Mesothelial cell of epicardium (in vitro differentiated cells): ENCODE measurements at regions not wholly inside any gene's neighbourhood (a gene's known extent, or its start where the extent isn't known, plus 50 kb on each side); places are given as distances from the start of the nearest gene placed in this dataset.

ENCODE experiments used
- DNase-seq, 2 experiments: peaks; one replicate each; pipeline ENCODE4 v3.0.0; 2021; ENCODE audit warnings: low spot score in 2 of 2; ENCODE audit not compliant: unreplicated experiment in 2 of 2
- H3K27ac Mint-ChIP-seq: 2 replicates; pipeline ENCODE4 v1.8.0; 2021; ENCODE audit warnings: mixed read lengths
- H3K27me3 Mint-ChIP-seq: 2 replicates; pipeline ENCODE4 v1.8.0; 2021; ENCODE audit warnings: low read depth, mixed read lengths
- H3K36me3 Mint-ChIP-seq: 2 replicates; pipeline ENCODE4 v1.8.0; 2021; ENCODE audit warnings: mixed read lengths
- H3K4me1 Mint-ChIP-seq: 2 replicates; pipeline ENCODE4 v1.8.0; 2021; ENCODE audit warnings: mixed read lengths
- H3K4me3 Mint-ChIP-seq: 2 replicates; pipeline ENCODE4 v1.8.0; 2021; ENCODE audit warnings: mild to moderate bottlenecking, moderate library complexity, mixed read lengths
- H3K9me3 Mint-ChIP-seq: 2 replicates; pipeline ENCODE4 v1.8.0; 2021; ENCODE audit warnings: mixed read lengths
- CTCF ChIP-seq: fragments of 200-600 bp; sonication (generic); IDR thresholded peaks from one replicate; pipeline ENCODE4 v1.5.0; 2021; ENCODE audit warnings: antibody characterized with exemption; ENCODE audit not compliant: unreplicated experiment

GRCh38 chr10:129151281-129151680 is 315.8 kb upstream of the MGMT start:
- H3K27ac Mint-ChIP-seq: no peak overlapping the region
- no peaks in the 10 kb centered on the region for H3K36me3 Mint-ChIP-seq
- DNase-seq: no peak
- H3K4me3 Mint-ChIP-seq: no peak overlapping the region
- no peaks in the 10 kb centered on the region for H3K4me1 Mint-ChIP-seq
- peaks cover 17% of the 10 kb centered on the region for H3K9me3 Mint-ChIP-seq
- H3K27me3 Mint-ChIP-seq: no peaks in the 10 kb centered on the region
- no peak for TF ChIP-seq CTCF

GRCh38 chr10:129156406-129156805 is 310.6 kb upstream of the MGMT start:
- Mint-ChIP-seq H3K27ac (no peak overlapping the region), H3K4me3 (no peak overlapping the region), H3K27me3 (no peaks in the 10 kb centered on the region), H3K4me1 (no peaks in the 10 kb centered on the region), H3K36me3 (peaks cover 3% of the 10 kb centered on the region), H3K9me3 (peaks cover 35% of the 10 kb centered on the region)
- DNase-seq: no peak
- TF ChIP-seq CTCF: no peak

- Mint-ChIP-seq H3K4me1 (no peaks in the 10 kb centered on the region), H3K4me3 (no peak overlapping the region), H3K27ac (no peak overlapping the region), H3K9me3 (peaks cover 40% of the 10 kb centered on the region), H3K36me3 (peaks cover 3% of the 10 kb centered on the region), H3K27me3 (no peaks in the 10 kb centered on the region)
- no peak for DNase-seq
- TF ChIP-seq CTCF: no peak
These were observed 309.9 kb upstream of the MGMT start for GRCh38 chr10:129157185-129157584.

- no peak for TF ChIP-seq CTCF
- H3K4me3 Mint-ChIP-seq: no peak overlapping the region
- no peak for DNase-seq
- peaks cover 1% of the 10 kb centered on the region for H3K27me3 Mint-ChIP-seq
- peaks cover 27% of the 10 kb centered on the region for H3K9me3 Mint-ChIP-seq
- no peak overlapping the region for H3K27ac Mint-ChIP-seq
- peaks cover 9% of the 10 kb centered on the region for H3K4me1 Mint-ChIP-seq
- H3K36me3 Mint-ChIP-seq: peaks cover 3% of the 10 kb centered on the region
These were observed 305.9 kb upstream of the MGMT start for GRCh38 chr10:129161150-129161549.

- H3K4me1 Mint-ChIP-seq: peaks cover 9% of the 10 kb centered on the region
- no peak for DNase-seq
- H3K4me3 Mint-ChIP-seq: no peak overlapping the region
- no peak overlapping the region for H3K27ac Mint-ChIP-seq
- no peak for TF ChIP-seq CTCF
- peaks cover 3% of the 10 kb centered on the region for H3K36me3 Mint-ChIP-seq
- peaks cover 23% of the 10 kb centered on the region for H3K9me3 Mint-ChIP-seq
- H3K27me3 Mint-ChIP-seq: peaks cover 1% of the 10 kb centered on the region
These were observed 303.5 kb upstream of the MGMT start for GRCh38 chr10:129163531-129163930.

- TF ChIP-seq CTCF: no peak
- Mint-ChIP-seq H3K27me3 (peaks cover 1% of the 10 kb centered on the region), H3K36me3 (peaks cover 3% of the 10 kb centered on the region), H3K27ac (no peak overlapping the region), H3K9me3 (peaks cover 14% of the 10 kb centered on the region), H3K4me1 (peaks cover 9% of the 10 kb centered on the region), H3K4me3 (no peak overlapping the region)
- DNase-seq: no peak
These were observed 301.8 kb upstream of the MGMT start for GRCh38 chr10:129165076-129165720.
